GM19395 (cell line): ENCODE measurements at regions not wholly inside any gene's neighbourhood (a gene's known extent, or its start where the extent isn't known, plus 50 kb on each side); places are given as distances from the start of the nearest gene placed in this dataset.
"Not testable (repeated sequence)": the region's sequence is repeated elsewhere in the genome, so short reads cannot be mapped to it uniquely, and the experiment has no call there.

ENCODE experiments used
- ATAC-seq: cut with Tn5 transposase; IDR thresholded peaks from one replicate; pipeline ENCODE4 v1.9.1; 2021; ENCODE audit warnings: mild to moderate bottlenecking, moderate library complexity; ENCODE audit not compliant: unreplicated experiment

GRCh38 chr17:72464221-72464620 lies 343.4 kb downstream of the SOX9 start:
- not testable (repeated sequence) for ATAC-seq

GRCh38 chr17:72465191-72466024 lies 344.6 kb downstream of the SOX9 start:
- ATAC-seq, result peak; percentile 32

- peak; percentile 79 for ATAC-seq
Measured at GRCh38 chr17:72466199-72466598, 345.4 kb downstream of the SOX9 start.

GRCh38 chr17:72466606-72467005 lies 345.8 kb downstream of the SOX9 start:
- ATAC-seq, result peak; percentile 21

- ATAC-seq, result no peak
Measured at GRCh38 chr17:72467841-72468653, 347.2 kb downstream of the SOX9 start.

GRCh38 chr17:72468841-72469240 lies 348.0 kb downstream of the SOX9 start:
- ATAC-seq, result no peak

GRCh38 chr17:72470121-72470705 lies 349.4 kb downstream of the SOX9 start:
- no peak for ATAC-seq

- no peak for ATAC-seq
Measured at GRCh38 chr17:72470734-72471133, 349.9 kb downstream of the SOX9 start.

- ATAC-seq, result no peak
Measured at GRCh38 chr17:72471296-72471695, 350.5 kb downstream of the SOX9 start.

GRCh38 chr17:72472106-72472505 lies 351.3 kb downstream of the SOX9 start:
- no peak for ATAC-seq

GRCh38 chr17:72472853-72473390 lies 352.1 kb downstream of the SOX9 start:
- not testable (repeated sequence) for ATAC-seq

- ATAC-seq, result no peak
Measured at GRCh38 chr17:72474243-72474642, 353.4 kb downstream of the SOX9 start.

- ATAC-seq, result no peak
Measured at GRCh38 chr17:72474719-72475477, 354.1 kb downstream of the SOX9 start.

- no peak for ATAC-seq
Measured at GRCh38 chr17:72476134-72476533, 355.3 kb downstream of the SOX9 start.

- no peak for ATAC-seq
Measured at GRCh38 chr17:72476575-72476986, 355.8 kb downstream of the SOX9 start.

GRCh38 chr17:72477491-72477890 lies 356.7 kb downstream of the SOX9 start:
- no peak for ATAC-seq

GRCh38 chr17:72479113-72479512 lies 358.3 kb downstream of the SOX9 start:
- no peak for ATAC-seq

GRCh38 chr17:72481572-72481971 lies 360.8 kb downstream of the SOX9 start:
- no peak for ATAC-seq

GRCh38 chr17:72485596-72485995 lies 364.8 kb downstream of the SOX9 start:
- no peak for ATAC-seq

- no peak for ATAC-seq
Measured at GRCh38 chr17:72486806-72487205, 366.0 kb downstream of the SOX9 start.
